ENCODE measurements at regions not wholly inside any gene's neighbourhood (a gene's known extent, or its start where the extent isn't known, plus 50 kb on each side); places are given as distances from the start of the nearest gene placed in this dataset.

GRCh38 chr5:58201922-58202648 lies 257.8 kb downstream of the PLK2 start:
- H3K27ac Mint-ChIP-seq (ENCODE audit: unreplicated experiment), result no peak overlapping the region
- no peaks in the 10 kb centered on the region for H3K36me3 Mint-ChIP-seq (ENCODE audit: low read depth, unreplicated experiment)
- no peaks in the 10 kb centered on the region for H3K9me3 Mint-ChIP-seq (ENCODE audit: unreplicated experiment)
- no peaks in the 10 kb centered on the region for H3K27me3 ChIP-seq (ENCODE audit: insufficient read depth, low read length)
- no peaks in the 10 kb centered on the region for H3K79me2 ChIP-seq (ENCODE audit: insufficient read depth, low read length)
- no peaks in the 10 kb centered on the region for H3K27me3 Mint-ChIP-seq (ENCODE audit: low read depth, unreplicated experiment)
- FAIRE-seq (no peak), DNase-seq (ENCODE audit: low read depth) (peak; percentile 76)
- H3K4me1 ChIP-seq (ENCODE audit: insufficient read depth, low read length), result peaks cover 10% of the 10 kb centered on the region
- H3K36me3 ChIP-seq (ENCODE audit: insufficient read depth, low read length), result no peaks in the 10 kb centered on the region
- TF ChIP-seq CTCF (IDR thresholded peaks at IDR 0.05; ENCODE audit: insufficient read depth, low read depth, low read length), result no peak
- TF ChIP-seq EZH2 (IDR thresholded peaks at IDR 0.05; ENCODE audit: insufficient read depth, low read length), result no peak
- no peaks in the 10 kb centered on the region for H3K9me3 ChIP-seq (ENCODE audit: insufficient read depth, low read depth, low read length)
- no peak overlapping the region for H3K9ac ChIP-seq (ENCODE audit: low read length)
- H3K4me3 ChIP-seq (ENCODE audit: insufficient read depth, low read depth, low read length), result no peak overlapping the region
- H3K4me2 ChIP-seq (ENCODE audit: low read length), result peak overlapping the region; percentile 34
- no peak overlapping the region for H2AFZ ChIP-seq (ENCODE audit: low read depth, low read length)
- H4K20me1 ChIP-seq (ENCODE audit: insufficient read depth, low read length), result no peaks in the 10 kb centered on the region
- H3K27ac ChIP-seq (ENCODE audit: low read depth, low read length), result no peak overlapping the region
- H3K4me3 Mint-ChIP-seq (ENCODE audit: unreplicated experiment), result no peak overlapping the region
- H3K4me1 Mint-ChIP-seq (ENCODE audit: low read depth, unreplicated experiment), result no peaks in the 10 kb centered on the region

GRCh38 chr5:58200451-58200850 lies 259.4 kb downstream of the PLK2 start:
- H3K9me3 Mint-ChIP-seq (ENCODE audit: unreplicated experiment), result no peaks in the 10 kb centered on the region
- Histone ChIP-seq H3K27ac (ENCODE audit: low read depth, low read length) (no peak overlapping the region), H2AFZ (ENCODE audit: low read depth, low read length) (no peak overlapping the region), H3K4me1 (ENCODE audit: insufficient read depth, low read length) (peaks cover 10% of the 10 kb centered on the region), H3K9me3 (ENCODE audit: insufficient read depth, low read depth, low read length) (no peaks in the 10 kb centered on the region), H3K4me3 (ENCODE audit: insufficient read depth, low read depth, low read length) (no peak overlapping the region), H3K4me2 (ENCODE audit: low read length) (no peak overlapping the region), H3K9ac (ENCODE audit: low read length) (no peak overlapping the region), H3K27me3 (ENCODE audit: insufficient read depth, low read length) (no peaks in the 10 kb centered on the region), H4K20me1 (ENCODE audit: insufficient read depth, low read length) (no peaks in the 10 kb centered on the region), H3K79me2 (ENCODE audit: insufficient read depth, low read length) (no peaks in the 10 kb centered on the region), H3K36me3 (ENCODE audit: insufficient read depth, low read length) (no peaks in the 10 kb centered on the region)
- FAIRE-seq (no peak), DNase-seq (ENCODE audit: low read depth) (no peak)
- no peaks in the 10 kb centered on the region for H3K27me3 Mint-ChIP-seq (ENCODE audit: low read depth, unreplicated experiment)
- H3K4me3 Mint-ChIP-seq (ENCODE audit: unreplicated experiment), result no peak overlapping the region
- no peaks in the 10 kb centered on the region for H3K36me3 Mint-ChIP-seq (ENCODE audit: low read depth, unreplicated experiment)
- TF ChIP-seq EZH2 (IDR thresholded peaks at IDR 0.05; ENCODE audit: insufficient read depth, low read length) (no peak), CTCF (IDR thresholded peaks at IDR 0.05; ENCODE audit: insufficient read depth, low read depth, low read length) (no peak)
- H3K27ac Mint-ChIP-seq (ENCODE audit: unreplicated experiment), result no peak overlapping the region
- H3K4me1 Mint-ChIP-seq (ENCODE audit: low read depth, unreplicated experiment), result no peaks in the 10 kb centered on the region

GRCh38 chr5:58199087-58199486 lies 260.8 kb downstream of the PLK2 start:
- Histone ChIP-seq H3K27ac (ENCODE audit: low read depth, low read length) (no peak overlapping the region), H3K4me3 (ENCODE audit: insufficient read depth, low read depth, low read length) (no peak overlapping the region), H3K9me3 (ENCODE audit: insufficient read depth, low read depth, low read length) (no peaks in the 10 kb centered on the region), H3K79me2 (ENCODE audit: insufficient read depth, low read length) (no peaks in the 10 kb centered on the region), H2AFZ (ENCODE audit: low read depth, low read length) (no peak overlapping the region), H3K9ac (ENCODE audit: low read length) (no peak overlapping the region), H3K36me3 (ENCODE audit: insufficient read depth, low read length) (no peaks in the 10 kb centered on the region), H3K4me1 (ENCODE audit: insufficient read depth, low read length) (peaks cover 10% of the 10 kb centered on the region), H3K27me3 (ENCODE audit: insufficient read depth, low read length) (no peaks in the 10 kb centered on the region), H4K20me1 (ENCODE audit: insufficient read depth, low read length) (no peaks in the 10 kb centered on the region), H3K4me2 (ENCODE audit: low read length) (no peak overlapping the region)
- no peaks in the 10 kb centered on the region for H3K4me1 Mint-ChIP-seq (ENCODE audit: low read depth, unreplicated experiment)
- H3K27me3 Mint-ChIP-seq (ENCODE audit: low read depth, unreplicated experiment), result no peaks in the 10 kb centered on the region
- FAIRE-seq (peak; percentile 20), DNase-seq (ENCODE audit: low read depth) (no peak)
- no peak overlapping the region for H3K27ac Mint-ChIP-seq (ENCODE audit: unreplicated experiment)
- H3K9me3 Mint-ChIP-seq (ENCODE audit: unreplicated experiment), result no peaks in the 10 kb centered on the region
- no peak for TF ChIP-seq EZH2 (IDR thresholded peaks at IDR 0.05; ENCODE audit: insufficient read depth, low read length)
- TF ChIP-seq CTCF (IDR thresholded peaks at IDR 0.05; ENCODE audit: insufficient read depth, low read depth, low read length), result no peak
- no peaks in the 10 kb centered on the region for H3K36me3 Mint-ChIP-seq (ENCODE audit: low read depth, unreplicated experiment)
- H3K4me3 Mint-ChIP-seq (ENCODE audit: unreplicated experiment), result no peak overlapping the region
